ENCODE measurements at regions not wholly inside any gene's neighbourhood (a gene's known extent, or its start where the extent isn't known, plus 50 kb on each side); places are given as distances from the start of the nearest gene placed in this dataset.

DNA sequence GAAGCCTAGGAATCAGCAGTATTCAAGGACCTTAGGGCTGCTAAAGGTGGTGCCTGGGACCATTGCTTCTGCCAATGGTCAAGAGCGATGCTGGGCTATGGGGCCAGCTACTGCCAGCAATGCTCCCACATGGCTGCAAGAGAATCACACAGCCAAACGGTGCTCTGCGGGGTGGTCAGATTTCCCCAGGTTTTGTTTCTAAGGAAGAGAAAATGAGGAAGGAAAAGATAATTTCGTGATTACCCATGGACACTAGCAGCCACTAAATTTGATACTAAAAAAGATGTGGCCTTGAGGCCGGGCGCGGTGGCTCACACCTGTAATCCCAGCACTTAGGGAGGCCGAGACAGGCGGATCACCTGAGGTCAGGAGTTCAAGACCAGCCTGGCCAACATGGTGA lies 83.0 kb downstream of the LYZL2 start:
- Histone ChIP-seq H3K56ac (ENCODE audit: low read length) (no peak overlapping the region), H3K4ac (ENCODE audit: low read depth, low read length) (no peak overlapping the region), H4K8ac (ENCODE audit: low read depth, low read length) (no peak overlapping the region), H3K27me3 (ENCODE audit: insufficient read depth, low read length, poor library complexity) (no peaks in the 10 kb centered on the region), H2BK5ac (ENCODE audit: low read length) (no peak overlapping the region), H3K79me1 (ENCODE audit: low read length) (no peaks in the 10 kb centered on the region), H4K5ac (ENCODE audit: low read length) (no peak overlapping the region), H3K79me2 (ENCODE audit: control insufficient read depth, insufficient read depth, low read length) (no peaks in the 10 kb centered on the region), H3K4me2 (ENCODE audit: low read length) (no peak overlapping the region), H3K27ac (ENCODE audit: low read depth, low read length) (no peak overlapping the region), H3K4me1 (ENCODE audit: control insufficient read depth, low read depth, low read length) (peaks cover 4% of the 10 kb centered on the region), H2BK15ac (replicated peaks; ENCODE audit: low read depth) (no peak overlapping the region), H2AK5ac (ENCODE audit: low read length) (no peak overlapping the region), H3K9ac (ENCODE audit: low read length) (no peak overlapping the region), H2BK120ac (ENCODE audit: low read depth, low read length) (no peak overlapping the region), H3K4me3 (ENCODE audit: low read length) (no peak overlapping the region), H3K18ac (ENCODE audit: low read length) (no peak overlapping the region), H3K36me3 (ENCODE audit: control insufficient read depth, insufficient read depth, low read length) (no peaks in the 10 kb centered on the region), H3K23ac (ENCODE audit: low read length) (no peak overlapping the region)
- no CpG with 5 or more reads among the region's 9 CpGs for WGBS (ENCODE audit: extremely low coverage, insufficient coverage, low lambda C conversion rate)
- no peak for DNase-seq

DNA sequence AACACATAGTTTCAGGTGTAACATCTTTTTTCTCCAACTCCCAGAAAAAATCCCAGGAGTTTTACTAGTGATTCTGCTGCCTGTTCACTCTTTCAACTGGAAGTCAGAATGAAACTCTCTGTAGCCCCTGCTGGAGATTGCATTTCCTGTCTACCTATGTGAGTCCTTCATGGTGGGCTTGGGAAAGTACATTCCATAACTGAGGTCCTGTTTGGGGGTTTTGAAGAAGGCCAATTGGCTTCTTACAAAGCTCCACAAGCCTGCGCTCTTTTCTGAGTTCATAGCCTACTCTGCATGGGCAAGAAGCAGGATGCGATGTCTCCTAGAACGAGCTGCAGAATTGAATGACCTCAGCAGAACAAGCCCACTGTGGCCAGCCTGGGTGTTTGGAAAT lies 86.7 kb downstream of the LYZL2 start:
- no peaks in the 10 kb centered on the region for H3K36me3 ChIP-seq (ENCODE audit: control insufficient read depth, insufficient read depth, low read length)
- H4K5ac ChIP-seq (ENCODE audit: low read length) = no peak overlapping the region
- no peak overlapping the region for H3K56ac ChIP-seq (ENCODE audit: low read length)
- H3K4ac ChIP-seq (ENCODE audit: low read depth, low read length) = peak overlapping the region; percentile 27
- no peak overlapping the region for H3K23ac ChIP-seq (ENCODE audit: low read length)
- H3K9ac ChIP-seq (ENCODE audit: low read length) = no peak overlapping the region
- peak; percentile 24 for DNase-seq
- H3K4me3 ChIP-seq (ENCODE audit: low read length) = no peak overlapping the region
- H3K27ac ChIP-seq (ENCODE audit: low read depth, low read length) = no peak overlapping the region
- H2AK5ac ChIP-seq (ENCODE audit: low read length) = no peak overlapping the region
- H3K79me1 ChIP-seq (ENCODE audit: low read length) = no peaks in the 10 kb centered on the region
- H2BK120ac ChIP-seq (ENCODE audit: low read depth, low read length) = no peak overlapping the region
- no peak overlapping the region for H3K4me2 ChIP-seq (ENCODE audit: low read length)
- no peaks in the 10 kb centered on the region for H3K79me2 ChIP-seq (ENCODE audit: control insufficient read depth, insufficient read depth, low read length)
- no peak overlapping the region for H4K8ac ChIP-seq (ENCODE audit: low read depth, low read length)
- H3K18ac ChIP-seq (ENCODE audit: low read length) = peak overlapping the region; percentile 83
- no peak overlapping the region for H2BK5ac ChIP-seq (ENCODE audit: low read length)
- H2BK15ac ChIP-seq (replicated peaks; ENCODE audit: low read depth) = no peak overlapping the region
- no CpG with 5 or more reads among the region's 3 CpGs for whole genome bisulfite sequencing (ENCODE audit: extremely low coverage, insufficient coverage, low lambda C conversion rate)
- peaks cover 9% of the 10 kb centered on the region for H3K4me1 ChIP-seq (ENCODE audit: control insufficient read depth, low read depth, low read length)
- no peaks in the 10 kb centered on the region for H3K27me3 ChIP-seq (ENCODE audit: insufficient read depth, low read length, poor library complexity)

DNA sequence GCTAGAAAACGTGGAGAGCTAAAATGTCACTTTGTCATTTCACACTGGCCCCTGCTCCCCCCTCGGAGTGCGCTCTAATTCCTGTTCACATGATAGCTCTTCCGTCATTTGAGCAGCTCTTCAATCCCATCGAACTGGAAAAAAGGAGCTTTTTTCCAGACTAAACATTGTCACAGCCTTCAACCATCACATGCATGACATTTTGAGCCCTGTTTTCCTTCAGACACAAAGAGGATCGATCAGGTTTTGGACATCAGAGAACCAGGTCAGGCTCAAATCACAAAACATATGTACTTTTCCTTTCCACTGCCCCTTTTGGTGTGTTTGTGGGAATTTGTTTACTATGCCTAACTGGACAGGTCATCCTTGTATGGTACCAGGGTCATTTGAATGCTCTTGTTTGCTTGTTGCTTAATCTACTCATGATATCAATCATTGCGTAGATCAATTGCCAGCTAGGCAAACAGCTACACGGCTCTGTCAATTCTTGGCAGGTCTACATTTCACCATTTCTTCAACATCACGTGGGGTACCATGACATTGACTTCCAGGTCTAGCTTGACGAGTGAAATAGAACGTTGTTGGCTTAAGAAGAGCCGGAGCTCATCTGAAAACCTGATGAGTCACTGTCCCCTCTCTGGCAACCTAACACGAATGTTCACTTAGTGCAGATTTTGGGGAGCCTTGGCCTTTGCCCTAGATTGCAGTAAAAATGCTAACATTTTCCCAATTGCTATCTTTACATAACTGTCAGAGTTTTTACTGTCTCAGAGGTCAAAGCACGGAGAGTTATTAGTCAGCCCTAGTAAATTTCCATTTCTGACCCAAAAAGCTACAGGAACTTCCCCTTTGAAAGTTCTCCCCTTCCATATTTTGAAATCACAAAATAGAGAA lies 87.3 kb downstream of the LYZL2 start:
- H3K4me3 ChIP-seq (ENCODE audit: low read length) = no peak overlapping the region
- no peak overlapping the region for H3K9ac ChIP-seq (ENCODE audit: low read length)
- H3K4me2 ChIP-seq (ENCODE audit: low read length) = no peak overlapping the region
- H2BK15ac ChIP-seq (replicated peaks; ENCODE audit: low read depth) = no peak overlapping the region
- no peak overlapping the region for H3K23ac ChIP-seq (ENCODE audit: low read length)
- H3K36me3 ChIP-seq (ENCODE audit: control insufficient read depth, insufficient read depth, low read length) = no peaks in the 10 kb centered on the region
- no peak overlapping the region for H3K4ac ChIP-seq (ENCODE audit: low read depth, low read length)
- peak overlapping the region; percentile 54 for H3K56ac ChIP-seq (ENCODE audit: low read length)
- no peak overlapping the region for H4K5ac ChIP-seq (ENCODE audit: low read length)
- H3K79me2 ChIP-seq (ENCODE audit: control insufficient read depth, insufficient read depth, low read length) = no peaks in the 10 kb centered on the region
- H4K8ac ChIP-seq (ENCODE audit: low read depth, low read length) = no peak overlapping the region
- peak overlapping the region; percentile 8 for H3K18ac ChIP-seq (ENCODE audit: low read length)
- peak overlapping the region; percentile 40 for H2BK5ac ChIP-seq (ENCODE audit: low read length)
- no peaks in the 10 kb centered on the region for H3K27me3 ChIP-seq (ENCODE audit: insufficient read depth, low read length, poor library complexity)
- no peak for DNase-seq
- H3K4me1 ChIP-seq (ENCODE audit: control insufficient read depth, low read depth, low read length) = peaks cover 10% of the 10 kb centered on the region
- no peaks in the 10 kb centered on the region for H3K79me1 ChIP-seq (ENCODE audit: low read length)
- peak overlapping the region; percentile 49 for H2BK120ac ChIP-seq (ENCODE audit: low read depth, low read length)
- H3K27ac ChIP-seq (ENCODE audit: low read depth, low read length) = no peak overlapping the region
- peak overlapping the region; percentile 53 for H2AK5ac ChIP-seq (ENCODE audit: low read length)
- no CpG with 5 or more reads among the region's 14 CpGs for WGBS (ENCODE audit: extremely low coverage, insufficient coverage, low lambda C conversion rate)

DNA sequence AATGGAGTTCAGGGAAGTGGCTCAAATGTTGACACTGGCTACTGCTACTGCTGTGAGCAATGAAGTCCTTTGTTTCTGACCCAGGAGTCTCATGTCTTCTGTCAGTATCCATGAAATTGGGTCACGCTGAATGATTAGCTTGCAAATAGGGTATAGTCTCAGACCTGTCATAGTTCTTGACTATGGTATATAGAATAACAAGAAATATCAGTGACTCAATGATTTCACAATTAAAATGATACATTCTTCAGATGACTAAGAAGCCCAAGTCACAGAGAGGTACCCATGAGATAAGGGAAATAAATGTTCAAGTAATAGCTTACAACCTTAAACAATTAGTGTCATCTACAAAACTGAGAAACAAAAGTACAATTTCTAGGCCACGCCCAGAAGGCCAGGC lies 89.3 kb downstream of the LYZL2 start:
- Histone ChIP-seq H4K5ac (ENCODE audit: low read length) (no peak overlapping the region), H3K79me2 (ENCODE audit: control insufficient read depth, insufficient read depth, low read length) (no peaks in the 10 kb centered on the region), H3K18ac (ENCODE audit: low read length) (no peak overlapping the region), H3K4me1 (ENCODE audit: control insufficient read depth, low read depth, low read length) (peaks cover 13% of the 10 kb centered on the region), H2AK5ac (ENCODE audit: low read length) (no peak overlapping the region), H3K4me3 (ENCODE audit: low read length) (no peak overlapping the region), H2BK15ac (replicated peaks; ENCODE audit: low read depth) (peak overlapping the region; percentile 77), H3K27ac (ENCODE audit: low read depth, low read length) (no peak overlapping the region), H3K79me1 (ENCODE audit: low read length) (no peaks in the 10 kb centered on the region), H3K4me2 (ENCODE audit: low read length) (no peak overlapping the region), H3K23ac (ENCODE audit: low read length) (no peak overlapping the region), H2BK5ac (ENCODE audit: low read length) (no peak overlapping the region), H3K9ac (ENCODE audit: low read length) (no peak overlapping the region), H2BK120ac (ENCODE audit: low read depth, low read length) (no peak overlapping the region), H3K4ac (ENCODE audit: low read depth, low read length) (no peak overlapping the region), H3K36me3 (ENCODE audit: control insufficient read depth, insufficient read depth, low read length) (no peaks in the 10 kb centered on the region), H3K27me3 (ENCODE audit: insufficient read depth, low read length, poor library complexity) (no peaks in the 10 kb centered on the region), H3K56ac (ENCODE audit: low read length) (no peak overlapping the region), H4K8ac (ENCODE audit: low read depth, low read length) (no peak overlapping the region)
- WGBS (ENCODE audit: extremely low coverage, insufficient coverage, low lambda C conversion rate) = no CpG with 5 or more reads among the region's 2 CpGs
- DNase-seq = no peak

DNA sequence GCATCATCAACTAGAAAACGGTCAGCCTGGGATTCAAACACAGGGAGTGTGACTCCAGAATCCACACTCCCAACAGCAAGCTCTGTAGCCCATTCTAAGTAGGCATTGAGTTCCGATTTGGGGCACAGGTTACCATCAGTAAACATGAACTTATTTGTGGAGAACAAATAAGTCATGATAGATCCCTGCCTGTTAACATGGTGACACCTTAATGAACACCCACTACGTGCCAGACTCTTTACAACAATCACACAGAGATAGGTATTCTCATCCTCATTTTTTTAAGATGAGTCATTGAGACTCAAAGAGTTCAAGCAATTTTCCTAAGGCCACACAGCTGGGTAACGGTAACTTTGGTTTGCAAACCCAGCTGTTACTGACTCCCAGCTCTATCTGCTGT lies 91.5 kb downstream of the LYZL2 start:
- H3K4me3 ChIP-seq (ENCODE audit: low read length) = no peak overlapping the region
- H2BK5ac ChIP-seq (ENCODE audit: low read length) = no peak overlapping the region
- no peak overlapping the region for H3K4me2 ChIP-seq (ENCODE audit: low read length)
- no peak overlapping the region for H2BK120ac ChIP-seq (ENCODE audit: low read depth, low read length)
- no peak overlapping the region for H3K18ac ChIP-seq (ENCODE audit: low read length)
- H3K27ac ChIP-seq (ENCODE audit: low read depth, low read length) = peak overlapping the region; percentile 71
- peak overlapping the region; percentile 36 for H3K4ac ChIP-seq (ENCODE audit: low read depth, low read length)
- no peak overlapping the region for H4K5ac ChIP-seq (ENCODE audit: low read length)
- no peaks in the 10 kb centered on the region for H3K79me1 ChIP-seq (ENCODE audit: low read length)
- no CpG with 5 or more reads among the region's 4 CpGs for WGBS (ENCODE audit: extremely low coverage, insufficient coverage, low lambda C conversion rate)
- H3K9ac ChIP-seq (ENCODE audit: low read length) = no peak overlapping the region
- no peak overlapping the region for H2BK15ac ChIP-seq (replicated peaks; ENCODE audit: low read depth)
- H3K4me1 ChIP-seq (ENCODE audit: control insufficient read depth, low read depth, low read length) = peaks cover 13% of the 10 kb centered on the region
- H3K79me2 ChIP-seq (ENCODE audit: control insufficient read depth, insufficient read depth, low read length) = no peaks in the 10 kb centered on the region
- H3K36me3 ChIP-seq (ENCODE audit: control insufficient read depth, insufficient read depth, low read length) = no peaks in the 10 kb centered on the region
- DNase-seq = peak; percentile 97
- H3K27me3 ChIP-seq (ENCODE audit: insufficient read depth, low read length, poor library complexity) = no peaks in the 10 kb centered on the region
- H3K23ac ChIP-seq (ENCODE audit: low read length) = no peak overlapping the region
- no peak overlapping the region for H2AK5ac ChIP-seq (ENCODE audit: low read length)
- peak overlapping the region; percentile 75 for H3K56ac ChIP-seq (ENCODE audit: low read length)
- H4K8ac ChIP-seq (ENCODE audit: low read depth, low read length) = no peak overlapping the region

DNA sequence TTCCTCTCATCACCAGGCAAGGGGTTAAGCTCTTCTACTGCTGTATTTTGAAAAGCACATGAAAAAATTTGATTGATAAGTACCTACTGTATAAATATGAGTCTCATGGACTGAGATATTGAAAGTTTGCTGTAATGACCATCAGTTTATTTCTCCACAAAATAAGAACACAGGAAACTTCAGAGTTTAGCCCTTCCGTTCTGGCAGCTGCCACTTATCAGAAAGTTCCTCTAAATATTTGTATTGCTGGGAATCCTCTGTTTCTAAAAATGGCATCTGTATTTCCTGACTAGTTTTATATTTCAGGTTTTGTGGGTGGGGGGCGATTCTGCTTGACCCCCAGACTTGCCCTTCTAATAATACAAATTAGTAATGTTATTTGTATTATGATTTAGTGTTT lies 92.0 kb downstream of the LYZL2 start:
- no peak overlapping the region for H3K4ac ChIP-seq (ENCODE audit: low read depth, low read length)
- H3K18ac ChIP-seq (ENCODE audit: low read length) = no peak overlapping the region
- no peak overlapping the region for H3K23ac ChIP-seq (ENCODE audit: low read length)
- H3K79me2 ChIP-seq (ENCODE audit: control insufficient read depth, insufficient read depth, low read length) = no peaks in the 10 kb centered on the region
- H3K36me3 ChIP-seq (ENCODE audit: control insufficient read depth, insufficient read depth, low read length) = no peaks in the 10 kb centered on the region
- DNase-seq = no peak
- no CpG with 5 or more reads among the region's 2 CpGs for WGBS (ENCODE audit: extremely low coverage, insufficient coverage, low lambda C conversion rate)
- no peak overlapping the region for H3K9ac ChIP-seq (ENCODE audit: low read length)
- no peak overlapping the region for H3K4me2 ChIP-seq (ENCODE audit: low read length)
- no peak overlapping the region for H2AK5ac ChIP-seq (ENCODE audit: low read length)
- no peak overlapping the region for H3K56ac ChIP-seq (ENCODE audit: low read length)
- peak overlapping the region; percentile 71 for H3K27ac ChIP-seq (ENCODE audit: low read depth, low read length)
- no peak overlapping the region for H2BK5ac ChIP-seq (ENCODE audit: low read length)
- no peak overlapping the region for H4K5ac ChIP-seq (ENCODE audit: low read length)
- no peaks in the 10 kb centered on the region for H3K79me1 ChIP-seq (ENCODE audit: low read length)
- H3K27me3 ChIP-seq (ENCODE audit: insufficient read depth, low read length, poor library complexity) = no peaks in the 10 kb centered on the region
- no peak overlapping the region for H2BK15ac ChIP-seq (replicated peaks; ENCODE audit: low read depth)
- H3K4me1 ChIP-seq (ENCODE audit: control insufficient read depth, low read depth, low read length) = peaks cover 13% of the 10 kb centered on the region
- H3K4me3 ChIP-seq (ENCODE audit: low read length) = no peak overlapping the region
- no peak overlapping the region for H4K8ac ChIP-seq (ENCODE audit: low read depth, low read length)
- no peak overlapping the region for H2BK120ac ChIP-seq (ENCODE audit: low read depth, low read length)

Measured in mesendoderm (in vitro differentiated cells).